Retina (tissue), 1 donor: ENCODE measurements at regions not wholly inside any gene's neighbourhood (a gene's known extent, or its start where the extent isn't known, plus 50 kb on each side); places are given as distances from the start of the nearest gene placed in this dataset.

Experiments used
- DNase-seq: peaks from one replicate; pipeline ENCODE4 v3.0.0-alpha.2; 2016

- DNase-seq = no peak
These were observed 814.1 kb upstream of the SALL3 start for GRCh38 chr18:78165525-78165924.

DNA sequence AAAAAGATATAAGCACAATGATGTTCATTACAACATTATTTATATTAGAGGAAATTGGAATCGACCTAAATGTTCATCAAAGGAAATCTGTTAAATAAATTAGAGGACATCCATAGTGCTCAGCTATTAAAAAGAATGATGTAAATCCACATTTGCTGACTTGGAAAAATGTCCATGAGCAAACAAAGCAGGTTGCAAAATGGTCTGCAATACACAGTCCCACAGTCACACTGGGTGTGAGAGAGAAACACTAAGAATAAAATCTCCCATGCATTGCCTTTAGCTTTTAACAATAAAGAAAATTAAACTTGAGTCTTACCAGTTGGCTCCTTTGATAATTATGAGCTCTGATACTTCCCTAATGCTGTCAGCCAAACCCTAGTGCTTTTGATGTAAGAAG is 811.1 kb upstream of the SALL3 start:
- no peak for DNase-seq

DNA sequence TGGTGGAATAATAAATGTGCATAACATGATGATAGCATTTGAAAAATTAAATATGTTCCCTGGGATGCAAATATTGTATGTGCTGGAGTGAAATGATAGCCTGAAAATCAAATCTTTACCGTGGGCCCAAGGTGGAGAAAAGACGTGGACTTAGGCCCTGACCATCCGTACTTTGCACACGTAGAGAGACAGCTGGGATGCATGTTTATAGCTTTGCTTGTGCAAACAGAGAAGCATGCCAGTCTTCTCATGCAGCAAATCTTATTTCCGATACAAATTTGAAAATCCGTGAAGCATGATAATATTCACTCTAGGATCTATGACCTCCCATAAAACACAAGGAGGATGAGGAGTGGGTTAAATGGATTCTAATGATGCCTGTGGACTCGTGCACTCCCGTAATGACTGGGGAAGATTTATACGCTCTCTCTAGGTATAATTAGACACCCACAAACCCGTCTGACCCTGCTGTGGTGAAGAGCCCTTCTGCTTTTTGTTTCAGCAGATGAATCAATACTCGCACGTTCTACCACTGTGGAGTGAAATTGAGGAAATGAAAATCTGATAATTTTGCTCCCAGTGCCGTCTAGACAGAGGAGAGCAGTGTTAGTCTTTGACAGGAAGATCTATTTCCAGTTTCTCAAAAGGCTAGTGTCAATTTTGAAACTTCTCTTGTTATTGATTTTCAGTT is 810.3 kb upstream of the SALL3 start:
- no peak for DNase-seq

- no peak for DNase-seq
These were observed 807.7 kb upstream of the SALL3 start for GRCh38 chr18:78171954-78172353.

DNA sequence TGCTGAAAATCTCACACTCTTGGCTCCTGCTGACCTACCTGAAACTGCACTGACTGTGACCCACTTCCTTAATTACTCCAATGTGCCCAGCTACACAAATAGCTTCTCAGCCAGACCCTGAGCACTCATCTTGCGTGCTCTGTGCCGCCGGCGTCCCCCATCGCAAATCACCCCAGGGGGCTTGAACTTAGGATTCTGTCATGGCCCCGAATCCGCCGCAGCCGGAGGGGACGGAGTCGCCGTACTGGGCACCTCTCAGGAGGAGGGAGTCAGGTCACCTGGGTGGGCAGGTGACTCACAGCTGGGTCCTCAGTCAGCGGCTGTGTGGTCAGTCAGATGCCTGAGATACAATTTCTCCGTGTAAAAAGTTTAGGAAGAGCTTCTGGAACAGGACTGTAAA is 804.9 kb upstream of the SALL3 start:
- no peak for DNase-seq

DNA sequence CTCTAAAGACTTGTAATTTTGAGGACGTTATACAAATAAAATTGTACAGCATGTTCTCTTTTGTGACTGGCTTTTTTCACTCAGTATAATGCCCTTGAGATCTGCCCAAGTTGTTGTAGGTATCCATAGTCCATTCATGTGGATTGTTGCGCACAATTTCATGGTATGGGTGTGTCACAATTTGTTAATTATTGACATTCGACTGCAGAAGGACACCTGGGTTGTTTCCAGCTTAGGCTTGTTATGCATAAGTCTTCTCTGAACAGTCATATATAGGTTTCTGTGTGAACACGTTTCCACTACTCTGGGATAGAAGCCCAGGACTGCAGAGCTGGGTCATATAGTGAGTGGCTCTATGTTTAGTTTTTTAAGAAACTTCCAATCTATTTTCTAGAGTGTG is 800.8 kb upstream of the SALL3 start:
- no peak for DNase-seq

DNA sequence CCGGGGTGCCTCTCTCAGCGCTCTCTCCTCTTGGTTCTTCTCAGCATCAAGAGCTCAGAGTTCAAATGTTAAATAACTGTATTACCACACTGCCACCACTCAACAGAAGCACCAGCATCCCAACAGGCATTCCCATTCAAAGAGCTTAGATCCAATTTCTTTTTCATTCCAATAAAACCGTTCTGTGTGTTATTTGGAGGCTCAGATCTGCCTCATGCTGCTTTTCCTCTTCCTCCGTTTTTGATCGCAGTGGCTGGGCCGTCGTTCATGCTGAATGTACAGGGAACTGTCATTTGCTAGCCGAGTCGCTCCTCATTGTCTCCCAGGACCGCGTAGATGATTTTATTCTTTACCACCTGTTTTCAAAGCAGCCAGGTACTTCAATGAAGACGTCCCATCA is 798.9 kb upstream of the SALL3 start:
- no peak for DNase-seq

GRCh38 chr18:78183815-78184214 is 795.8 kb upstream of the SALL3 start:
- DNase-seq = no peak

DNA sequence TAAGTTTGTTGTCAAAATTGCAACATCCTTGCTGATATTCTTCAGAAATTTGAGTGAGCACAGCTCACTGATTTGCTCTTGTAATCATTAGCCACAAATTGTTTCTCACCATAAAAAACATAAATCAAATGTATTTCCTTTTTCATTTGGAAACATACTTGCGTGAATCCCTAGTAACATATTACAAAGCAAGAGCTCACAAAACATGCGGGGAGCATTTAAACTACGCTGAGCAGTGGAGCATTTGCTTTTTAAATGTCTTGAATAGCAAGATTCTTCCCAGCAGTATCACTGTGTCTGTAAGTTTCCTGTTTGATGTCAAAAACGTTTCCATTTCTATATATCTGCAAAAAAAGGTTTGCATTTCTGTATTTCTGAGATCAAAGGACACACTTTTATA is 788.3 kb upstream of the SALL3 start:
- DNase-seq = no peak

- DNase-seq = no peak
These were observed 787.6 kb upstream of the SALL3 start for GRCh38 chr18:78192054-78192453.

- no peak for DNase-seq
These were observed 783.3 kb upstream of the SALL3 start for GRCh38 chr18:78196280-78196679.

DNA sequence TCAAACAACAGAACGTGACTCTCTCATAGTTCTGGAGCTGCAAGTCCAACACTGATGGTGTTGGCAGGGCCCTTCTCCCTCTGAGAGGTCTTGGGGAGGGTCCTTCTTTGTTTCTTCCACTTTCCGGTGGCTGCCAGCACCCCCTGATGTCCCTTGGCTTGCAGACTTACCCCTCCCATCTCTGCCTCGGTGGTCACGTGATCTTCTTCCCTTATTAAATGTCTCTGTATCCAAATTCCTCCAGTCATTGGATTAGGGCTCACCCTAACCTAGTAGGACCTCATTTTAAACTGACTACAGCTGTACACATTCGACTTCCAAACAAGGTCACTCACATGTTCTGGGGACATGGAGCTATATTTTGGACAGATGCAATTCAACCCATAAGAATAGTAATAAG is 780.6 kb upstream of the SALL3 start:
- no peak for DNase-seq

DNA sequence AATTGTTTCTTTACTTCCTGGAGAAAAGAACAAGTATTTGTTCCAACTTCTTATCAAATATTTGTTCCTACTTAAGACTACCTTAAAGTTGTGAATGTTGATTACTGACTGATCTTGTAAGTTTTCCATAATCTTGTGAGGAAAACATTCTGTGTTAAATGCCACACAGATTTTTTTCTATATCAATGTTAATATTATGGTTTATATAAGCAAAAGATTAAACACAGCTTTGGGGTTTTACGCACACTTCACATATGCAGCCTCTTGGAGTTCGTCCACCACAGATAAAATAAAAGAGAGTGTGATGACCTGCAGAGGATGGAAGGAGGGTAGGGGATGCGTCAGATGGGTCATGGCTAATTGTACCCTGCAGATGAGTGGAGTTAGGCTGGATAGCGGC is 780.0 kb upstream of the SALL3 start:
- DNase-seq = no peak

- no peak for DNase-seq
These were observed 771.7 kb upstream of the SALL3 start for GRCh38 chr18:78207942-78208341.

- no peak for DNase-seq
These were observed 771.2 kb upstream of the SALL3 start for GRCh38 chr18:78208461-78208860.

- no peak for DNase-seq
These were observed 766.1 kb upstream of the SALL3 start for GRCh38 chr18:78213361-78213994.

DNA sequence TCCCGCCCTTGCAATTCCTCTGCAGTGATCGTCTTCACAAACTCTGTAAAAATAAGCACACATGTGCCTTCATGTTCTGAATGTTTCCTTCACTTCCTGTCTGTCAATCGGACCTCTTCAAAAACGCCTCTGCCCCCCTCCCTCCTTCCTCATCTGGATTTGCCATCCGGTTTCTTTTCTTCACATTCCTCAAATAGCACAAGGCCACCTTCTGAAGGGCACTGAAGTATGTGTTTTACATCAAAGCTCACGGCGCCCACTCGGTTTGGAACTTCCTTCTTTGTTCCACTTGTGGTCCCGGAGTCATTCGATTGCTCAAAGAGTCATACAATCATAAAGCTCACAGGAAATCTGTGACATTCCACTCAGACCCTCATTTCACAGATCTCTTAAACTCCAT is 758.1 kb upstream of the SALL3 start:
- no peak for DNase-seq

- no peak for DNase-seq
These were observed 750.6 kb upstream of the SALL3 start for GRCh38 chr18:78228974-78229373.

- no peak for DNase-seq
These were observed 748.7 kb upstream of the SALL3 start for GRCh38 chr18:78230911-78231310.

DNA sequence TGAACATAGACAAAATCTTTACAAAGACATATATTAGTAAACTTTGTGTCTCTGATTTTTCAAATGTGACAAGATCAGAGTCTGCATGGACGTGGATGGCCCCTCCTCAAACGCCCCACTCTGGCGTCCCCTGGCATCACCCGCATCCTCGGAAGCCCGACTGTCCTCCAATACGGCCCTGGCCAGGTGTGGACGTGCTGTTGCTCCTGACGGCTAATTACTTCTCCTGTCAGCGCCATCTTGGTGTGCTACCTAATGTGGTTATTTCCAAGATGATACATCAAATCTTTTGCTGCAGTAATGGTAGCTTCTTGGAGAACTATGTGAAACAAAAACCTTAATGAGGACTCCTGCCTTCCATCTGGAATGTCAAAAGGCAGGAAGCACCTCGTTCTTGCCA is 747.4 kb upstream of the SALL3 start:
- no peak for DNase-seq

DNA sequence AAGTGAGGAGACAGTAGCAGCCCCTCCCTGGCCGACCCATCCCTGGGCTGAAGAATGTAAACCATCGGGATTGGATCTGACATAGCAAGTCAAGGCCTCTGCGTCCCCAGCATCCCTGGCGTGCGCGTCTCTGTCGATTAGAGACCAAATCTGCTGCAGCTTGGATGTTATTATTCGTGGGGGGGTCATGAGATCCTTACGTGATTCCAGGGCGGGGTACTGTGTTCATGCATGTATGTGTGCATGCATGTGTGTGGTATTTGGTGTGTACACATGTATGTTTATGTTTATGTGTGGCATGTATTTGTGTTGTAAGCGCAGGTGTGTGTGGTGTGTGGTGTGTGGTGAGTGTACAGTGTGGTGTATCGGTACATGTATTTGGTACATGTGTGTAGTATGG is 741.8 kb upstream of the SALL3 start:
- DNase-seq = no peak

GRCh38 chr18:78238404-78239089 is 741.1 kb upstream of the SALL3 start:
- DNase-seq = no peak

GRCh38 chr18:78239090-78239457 is 740.5 kb upstream of the SALL3 start:
- no peak for DNase-seq

GRCh38 chr18:78240101-78240500 is 739.5 kb upstream of the SALL3 start:
- peak; percentile 49 for DNase-seq
